Fibroblast of skin of abdomen (primary cell): ENCODE measurements at regions not wholly inside any gene's neighbourhood (a gene's known extent, or its start where the extent isn't known, plus 50 kb on each side); places are given as distances from the start of the nearest gene placed in this dataset.

Experiments
- DNase-seq: peaks from one replicate; pipeline ENCODE4 v3.0.0-alpha.2; 2013

- DNase-seq: peak; percentile 83
Measured at GRCh38 chr9:115369322-115369957, 251.5 kb upstream of the TNC start.

- DNase-seq: peak; percentile 98
Measured at GRCh38 chr9:115373000-115373709, 255.2 kb upstream of the TNC start.

DNA sequence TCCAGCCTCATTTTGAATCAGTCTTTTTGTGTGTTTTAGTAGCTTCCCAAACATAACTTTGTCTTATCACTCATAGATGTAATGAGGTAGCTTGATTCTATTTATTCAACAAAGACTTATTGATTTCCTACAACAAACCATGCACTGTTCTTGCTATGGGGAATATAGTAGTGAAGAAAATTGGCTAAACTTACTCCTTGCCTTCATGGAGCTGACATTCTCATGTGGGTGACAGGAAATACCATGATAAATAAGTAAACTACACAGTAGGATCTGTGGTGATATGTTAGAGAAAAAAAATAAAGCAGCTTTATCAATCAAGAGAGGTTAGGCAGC, 255.7 kb upstream of the TNC start:
- DNase-seq: no peak

GRCh38 chr9:115374724-115375268, 256.8 kb upstream of the TNC start:
- DNase-seq: no peak

DNA sequence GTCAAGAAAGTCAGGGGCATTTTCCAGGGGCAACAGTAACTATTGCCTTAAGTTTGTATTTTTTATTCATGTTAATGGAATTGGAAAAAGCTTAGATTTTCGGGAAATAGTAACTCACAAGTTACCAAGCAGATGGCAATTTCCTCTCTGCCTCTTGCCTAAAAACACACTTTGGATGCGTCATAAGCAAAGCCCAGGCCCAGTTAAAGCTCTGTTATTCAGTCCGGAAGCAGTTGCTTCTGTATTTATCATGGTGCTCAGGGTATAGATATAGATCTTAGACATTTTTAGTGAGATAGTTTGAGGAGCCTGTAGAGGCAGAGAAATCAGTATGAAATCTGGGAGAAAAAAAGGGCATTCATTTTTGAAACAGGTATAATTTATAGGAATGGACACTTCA, 260.3 kb upstream of the TNC start:
- no peak for DNase-seq

DNA sequence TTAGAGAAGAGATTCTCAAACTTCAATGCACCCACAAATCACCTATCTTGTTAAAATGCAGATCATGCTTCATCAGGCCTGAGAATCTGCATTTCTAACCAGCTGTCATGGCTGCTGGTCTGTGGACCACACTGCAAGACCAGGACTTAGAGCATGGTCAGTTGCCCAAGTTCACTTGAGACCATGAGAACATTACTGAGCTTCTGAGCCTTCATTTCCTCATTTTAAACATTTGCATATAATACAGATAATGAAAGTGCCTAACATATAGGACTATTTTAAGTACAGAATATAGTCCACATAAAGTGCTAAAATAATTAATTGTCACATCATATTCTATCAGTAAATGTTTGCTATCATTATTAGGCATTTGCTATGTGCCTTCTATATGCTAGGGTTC, 260.8 kb upstream of the TNC start:
- DNase-seq: no peak

DNA sequence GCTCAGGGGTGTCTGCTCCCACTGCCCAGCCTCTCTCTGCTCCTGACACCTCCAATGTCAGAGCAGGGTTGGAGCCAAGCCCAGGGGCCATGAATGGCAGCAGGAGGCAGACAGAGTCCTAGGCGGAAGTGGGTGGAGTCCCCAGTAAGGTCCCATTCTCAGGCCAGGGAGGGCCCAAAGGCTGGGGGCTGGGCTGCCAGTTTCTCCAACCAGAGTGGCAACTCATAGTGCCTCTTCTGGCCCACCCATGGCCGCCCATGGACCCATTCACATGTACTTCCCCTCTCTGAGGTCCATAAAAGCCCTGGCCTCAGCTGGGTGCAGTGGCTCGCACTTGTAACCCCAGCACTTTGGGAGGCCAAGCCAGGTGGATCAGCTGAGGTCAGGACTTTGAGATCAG, 261.8 kb upstream of the TNC start:
- DNase-seq: no peak

DNA sequence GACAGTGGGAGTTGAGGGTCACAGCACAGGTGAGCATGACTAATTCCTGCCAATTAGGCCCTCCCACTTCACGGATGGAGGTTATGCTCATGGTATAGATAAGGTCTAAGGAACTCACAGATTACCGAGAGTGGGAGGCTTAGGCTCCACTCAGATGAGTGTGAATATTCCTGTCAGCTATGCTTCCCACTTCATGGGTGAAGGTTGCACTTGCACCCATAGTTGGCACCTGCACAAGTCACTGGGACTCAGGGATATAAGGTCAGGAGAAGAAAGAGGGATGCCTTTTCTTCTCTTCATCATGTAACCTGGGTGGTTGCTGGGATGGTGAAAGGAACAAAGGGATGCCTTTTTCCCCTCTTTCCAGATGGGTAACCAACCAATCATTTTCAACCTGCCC, 264.9 kb upstream of the TNC start:
- no peak for DNase-seq

GRCh38 chr9:115385383-115386122, 267.6 kb upstream of the TNC start:
- DNase-seq: no peak

- DNase-seq: no peak
Measured at GRCh38 chr9:115386963-115387770, 269.2 kb upstream of the TNC start.

- DNase-seq: no peak
Measured at GRCh38 chr9:115391168-115391825, 273.3 kb upstream of the TNC start.

DNA sequence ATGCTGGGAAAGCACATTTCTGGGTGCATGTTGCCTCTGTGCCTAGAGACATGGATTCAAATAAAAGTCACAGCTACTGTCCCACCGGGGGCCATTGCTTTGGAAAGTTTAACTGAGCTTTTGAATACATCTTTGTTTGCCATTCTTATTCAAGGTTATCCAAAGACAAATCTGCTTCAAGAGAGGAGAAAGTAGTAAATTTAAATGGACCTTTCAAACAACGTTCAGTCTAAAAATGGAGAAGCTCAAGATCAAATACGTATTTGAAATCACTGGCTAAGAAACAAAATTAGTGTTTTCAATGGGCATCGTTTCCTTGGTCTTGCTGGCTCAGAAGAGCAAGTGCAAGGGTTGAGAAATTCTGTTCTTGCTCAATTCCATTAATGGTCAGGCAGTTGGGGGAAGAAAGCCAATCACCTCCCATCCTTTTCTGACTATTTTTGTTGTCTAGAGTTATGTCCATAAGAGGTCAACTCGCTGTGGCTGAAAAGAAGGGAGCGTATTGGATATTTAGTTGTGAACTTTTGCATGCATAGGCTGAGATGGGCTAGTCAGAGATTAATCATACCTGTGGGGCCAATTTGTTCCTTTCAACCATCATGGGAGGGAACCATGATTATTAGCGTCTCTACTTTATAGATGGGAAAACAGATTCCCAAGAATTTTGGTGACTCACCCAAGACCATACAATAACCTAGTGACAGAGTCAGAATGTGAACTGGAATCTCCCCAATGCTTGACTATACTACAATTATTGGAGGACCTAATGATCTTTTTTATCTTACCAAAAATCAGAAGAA, 276.2 kb upstream of the TNC start:
- peak; percentile 33 for DNase-seq

DNA sequence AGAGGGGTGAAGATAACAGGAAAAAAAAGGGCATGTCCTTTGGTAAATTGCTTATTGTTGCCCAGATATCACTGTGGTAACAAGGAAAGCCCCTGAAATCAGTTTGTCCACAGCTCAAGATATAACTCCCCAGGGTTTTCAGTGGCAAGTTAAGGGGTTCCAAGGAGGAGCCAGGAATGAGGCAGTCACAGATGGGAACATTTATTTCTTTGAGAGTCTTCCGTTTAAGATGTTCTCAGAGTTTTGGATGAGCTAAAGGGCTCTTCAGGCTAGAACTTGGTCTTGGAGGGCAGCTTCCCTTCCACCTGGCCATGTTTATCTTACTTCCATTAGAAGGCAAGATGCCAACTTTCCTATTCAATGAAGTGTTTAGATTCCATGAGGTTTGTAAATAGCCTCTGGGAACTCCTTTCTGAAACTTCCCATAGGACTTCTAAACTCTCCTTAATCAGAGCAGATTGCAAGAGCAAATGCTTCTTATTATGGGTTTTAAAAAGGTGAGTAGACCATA, 277.6 kb upstream of the TNC start:
- no peak for DNase-seq

DNA sequence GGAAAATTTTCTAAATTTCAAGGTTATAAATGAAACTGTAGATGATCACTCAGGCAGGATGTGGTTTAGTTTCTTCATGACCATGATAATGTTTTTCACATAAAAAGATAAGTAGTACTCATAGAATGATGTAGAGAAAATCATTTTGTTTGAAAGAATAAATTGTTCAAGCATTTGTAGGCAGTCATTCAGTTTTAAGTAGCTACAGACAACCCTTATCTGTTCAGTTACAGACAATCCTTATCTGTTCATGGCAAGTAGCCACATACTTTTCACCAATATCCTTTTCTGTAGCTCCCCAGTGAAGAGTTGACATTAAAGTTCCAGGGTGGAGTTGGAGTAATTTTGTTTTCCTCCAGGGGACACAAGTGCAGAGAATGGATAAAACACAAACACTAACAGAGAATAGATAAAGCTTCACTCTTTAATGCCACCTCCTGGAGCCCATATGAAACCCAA, 278.1 kb upstream of the TNC start:
- no peak for DNase-seq

GRCh38 chr9:115397591-115398312, 279.8 kb upstream of the TNC start:
- DNase-seq: no peak

DNA sequence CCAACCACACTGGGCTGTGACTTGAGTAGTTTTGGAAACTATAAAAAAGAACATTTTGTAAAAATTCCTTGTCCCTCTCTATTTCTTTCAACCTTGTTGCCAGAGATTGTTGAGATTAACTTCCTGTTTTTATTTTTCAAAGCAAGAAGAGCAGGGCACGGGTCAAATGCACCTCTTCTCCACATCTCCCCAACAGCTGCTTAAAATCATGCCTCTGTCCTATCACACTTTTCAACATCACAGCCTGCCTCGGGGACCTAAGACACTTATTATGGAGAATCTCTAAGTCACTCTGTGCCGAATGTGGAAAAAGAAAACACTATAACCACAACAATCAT, 280.3 kb upstream of the TNC start:
- DNase-seq: no peak

- no peak for DNase-seq
Measured at GRCh38 chr9:115398996-115399395, 281.0 kb upstream of the TNC start.

DNA sequence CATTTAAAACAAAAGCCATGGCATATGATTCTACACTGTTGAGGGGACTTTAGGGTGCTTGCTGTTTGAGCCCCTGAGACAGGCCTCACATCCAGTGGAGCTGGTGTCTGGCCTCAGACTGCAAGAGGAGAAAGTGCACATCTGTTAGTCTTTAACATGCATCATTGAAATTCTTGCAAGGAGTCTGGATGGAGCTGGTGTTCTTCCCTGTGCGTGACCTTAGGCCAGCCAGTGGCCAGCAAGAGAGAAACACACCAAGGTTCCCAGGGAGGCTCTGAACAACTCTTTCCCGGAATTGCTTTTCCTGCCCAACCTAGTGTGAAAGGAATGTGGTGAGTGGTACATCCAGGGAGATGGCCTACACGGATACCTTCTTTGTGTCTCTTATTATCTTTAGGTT, 282.8 kb upstream of the TNC start:
- DNase-seq: peak; percentile 84

GRCh38 chr9:115401756-115402327, 283.9 kb upstream of the TNC start:
- no peak for DNase-seq

GRCh38 chr9:115403753-115404152, 285.8 kb upstream of the TNC start:
- DNase-seq: no peak
